Kidney (tissue), 13 donors: ENCODE measurements at regions not wholly inside any gene's neighbourhood (a gene's known extent, or its start where the extent isn't known, plus 50 kb on each side); places are given as distances from the start of the nearest gene placed in this dataset.

Source experiments
- DNase-seq, 5 donors: peaks; one replicate each; pipeline ENCODE4 v3.0.0-alpha.2; 2013 to 2020
- FAIRE-seq: peaks from 2 replicates; lab custom pipeline; 2012; peaks lifted over from hg19 to GRCh38; lab: Jason Lieb, UNC
- H3K27ac ChIP-seq, 2 donors: one replicate each; pipeline ENCODE4 v1.7.0; 2013; ENCODE audit warnings: low read depth in 2 of 2, low read length in 2 of 2, inconsistent platforms in 1 of 2
- H3K27me3 ChIP-seq: one replicate; pipeline ENCODE4 v1.7.1; 2013; ENCODE audit warnings: low read length, inconsistent platforms; ENCODE audit not compliant: control insufficient read depth, insufficient read depth
- H3K36me3 ChIP-seq, 3 donors: one replicate each; pipeline versions ENCODE4 v1.7.0 to v1.7.1; 2013; ENCODE audit warnings: low read length in 3 of 3, control low read depth in 1 of 3, inconsistent platforms in 1 of 3; ENCODE audit not compliant: insufficient read depth in 3 of 3, control insufficient read depth in 2 of 3
- H3K4me1 ChIP-seq, 3 donors: one replicate each; pipeline versions ENCODE4 v1.7.0 to v1.7.1; 2013; ENCODE audit warnings: low read length in 3 of 3, inconsistent platforms in 1 of 3, low read depth in 1 of 3; ENCODE audit not compliant: control insufficient read depth in 2 of 3, insufficient read depth in 2 of 3
- H3K4me3 ChIP-seq, 3 donors: one replicate each; pipeline versions ENCODE4 v1.7.0 to v1.8.1; 2013; ENCODE audit warnings: low read length in 3 of 3, control low read depth in 1 of 3, inconsistent platforms in 1 of 3
- H3K9ac ChIP-seq, 3 donors: one replicate each; pipeline versions ENCODE4 v1.7.0 to v1.7.1; 2013; ENCODE audit warnings: low read length in 3 of 3, control low read depth in 1 of 3, inconsistent platforms in 1 of 3
- H3K9me3 ChIP-seq, 3 donors: one replicate each; pipeline versions ENCODE4 v1.7.0 to v1.7.1; 2013; ENCODE audit warnings: low read length in 3 of 3, control low read depth in 1 of 3, inconsistent platforms in 1 of 3; ENCODE audit not compliant: control insufficient read depth in 2 of 3, insufficient read depth in 1 of 3
- intact Hi-C: fragments of 100-400 bp; cut with DNase I; formaldehyde crosslinking; loops from one replicate; pipeline ENCODE4 v1.11.1; 2022
- TF ChIP-seq, protein P1 (sequence below): IDR thresholded peaks from 3 replicates; pipeline ENCODE4 v1.5.1; 2012; ENCODE audit warnings: mild to moderate bottlenecking, moderate library complexity, borderline replicate concordance; ENCODE audit not compliant: insufficient read depth; ENCODE audit errors: extremely low read depth
- donor health status: control.
- donor health status: control.
- donor health status: control.
- donor health status: control.
- donor health status: control.
- donor health status: DM: yes; HTN: yes; CAD: no.
- donor health status: Normal renal cell carcinoma (clear cell type).

DNA sequence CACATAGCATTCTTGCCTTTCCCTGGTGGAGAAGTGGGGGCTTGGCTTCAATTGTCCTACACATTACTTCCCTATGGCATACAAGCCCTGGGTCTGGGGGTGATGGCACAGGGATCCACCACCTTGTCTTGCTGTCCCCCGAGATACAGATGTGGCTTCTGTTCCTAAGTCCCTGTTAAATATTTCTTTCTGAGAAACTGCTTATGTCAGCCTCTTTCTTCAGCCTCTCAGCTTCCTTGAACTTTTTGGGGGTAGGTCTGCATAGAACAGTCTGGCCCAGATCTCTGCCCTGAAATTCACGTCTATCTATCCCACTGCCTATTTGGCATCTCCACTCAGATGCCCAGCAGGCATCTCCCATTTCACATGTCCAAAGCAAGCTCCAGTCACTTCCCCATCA, 177.4 kb downstream of the SCP2D1 start:
- TF ChIP-seq, protein P1, sequence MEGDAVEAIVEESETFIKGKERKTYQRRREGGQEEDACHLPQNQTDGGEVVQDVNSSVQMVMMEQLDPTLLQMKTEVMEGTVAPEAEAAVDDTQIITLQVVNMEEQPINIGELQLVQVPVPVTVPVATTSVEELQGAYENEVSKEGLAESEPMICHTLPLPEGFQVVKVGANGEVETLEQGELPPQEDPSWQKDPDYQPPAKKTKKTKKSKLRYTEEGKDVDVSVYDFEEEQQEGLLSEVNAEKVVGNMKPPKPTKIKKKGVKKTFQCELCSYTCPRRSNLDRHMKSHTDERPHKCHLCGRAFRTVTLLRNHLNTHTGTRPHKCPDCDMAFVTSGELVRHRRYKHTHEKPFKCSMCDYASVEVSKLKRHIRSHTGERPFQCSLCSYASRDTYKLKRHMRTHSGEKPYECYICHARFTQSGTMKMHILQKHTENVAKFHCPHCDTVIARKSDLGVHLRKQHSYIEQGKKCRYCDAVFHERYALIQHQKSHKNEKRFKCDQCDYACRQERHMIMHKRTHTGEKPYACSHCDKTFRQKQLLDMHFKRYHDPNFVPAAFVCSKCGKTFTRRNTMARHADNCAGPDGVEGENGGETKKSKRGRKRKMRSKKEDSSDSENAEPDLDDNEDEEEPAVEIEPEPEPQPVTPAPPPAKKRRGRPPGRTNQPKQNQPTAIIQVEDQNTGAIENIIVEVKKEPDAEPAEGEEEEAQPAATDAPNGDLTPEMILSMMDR = no peak
- H3K27me3 ChIP-seq = no peaks in the 10 kb centered on the region
- peaks cover 0 to under 1% (median 0%) of the 10 kb centered on the region in 3 donors for H3K4me1 ChIP-seq
- no peak overlapping the region for H3K4me3 ChIP-seq
- H3K27ac ChIP-seq = no peak overlapping the region
- intact Hi-C loops = no loop called here
- DNase-seq = no peak
- no peaks in the 10 kb centered on the region for H3K9me3 ChIP-seq
- FAIRE-seq = no peak
- H3K36me3 ChIP-seq = no peaks in the 10 kb centered on the region
- no peak overlapping the region for H3K9ac ChIP-seq

DNA sequence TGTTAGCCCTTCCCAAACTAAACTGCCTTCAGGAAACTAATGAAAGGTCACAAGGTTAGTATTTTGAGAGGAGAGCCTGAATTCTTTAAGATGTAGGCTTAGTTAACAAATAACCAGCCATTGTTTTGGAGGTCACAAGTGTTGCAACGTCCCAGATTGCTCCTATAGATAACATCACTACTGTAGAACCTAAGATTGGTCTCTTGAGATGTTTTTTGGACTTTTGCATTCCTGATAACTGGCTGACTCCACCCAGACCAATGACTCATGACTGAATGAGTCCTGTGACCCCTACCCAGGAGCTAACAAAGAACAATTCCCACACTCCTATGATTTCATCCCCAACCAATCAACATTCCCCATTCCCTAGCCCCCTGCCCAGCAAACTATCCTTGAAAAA, 178.8 kb downstream of the SCP2D1 start:
- no peak for DNase-seq
- H3K9ac ChIP-seq = no peak overlapping the region
- H3K36me3 ChIP-seq = no peaks in the 10 kb centered on the region
- H3K4me1 ChIP-seq = no peaks in the 10 kb centered on the region
- TF ChIP-seq, protein P1 = no peak
- intact Hi-C loops = no loop called here
- no peaks in the 10 kb centered on the region for H3K9me3 ChIP-seq
- no peak overlapping the region for H3K4me3 ChIP-seq
- H3K27me3 ChIP-seq = no peaks in the 10 kb centered on the region
- H3K27ac ChIP-seq = no peak overlapping the region
- FAIRE-seq = no peak

DNA sequence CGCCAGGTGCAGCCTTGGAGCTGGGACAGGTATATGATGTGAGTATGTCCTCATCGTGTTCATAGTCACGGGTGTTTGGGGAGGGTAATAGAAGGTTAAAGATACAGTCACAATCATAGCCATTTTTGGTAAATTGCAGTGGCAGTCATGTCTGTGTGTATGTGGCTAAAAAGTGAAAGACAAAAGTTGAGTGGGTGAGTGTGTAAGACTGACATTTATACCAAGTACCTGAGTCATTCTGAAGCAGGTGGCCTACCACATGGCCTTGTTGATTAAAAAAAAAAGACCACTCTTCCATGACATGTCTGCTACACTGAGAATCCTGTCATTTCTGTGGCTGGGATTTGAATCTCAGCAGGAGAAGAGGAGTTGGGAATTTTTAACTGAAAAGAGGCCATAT, 181.9 kb downstream of the SCP2D1 start:
- no peak for FAIRE-seq
- no peak for DNase-seq
- Histone ChIP-seq H3K9ac (no peak overlapping the region), H3K27ac (no peak overlapping the region), H3K4me1 (peaks cover 0 to 7% (median 0%) of the 10 kb centered on the region in 3 donors), H3K27me3 (no peaks in the 10 kb centered on the region), H3K4me3 (no peak overlapping the region), H3K36me3 (no peaks in the 10 kb centered on the region), H3K9me3 (no peaks in the 10 kb centered on the region)
- intact Hi-C loops = no loop called here
- TF ChIP-seq, protein P1 = no peak

DNA sequence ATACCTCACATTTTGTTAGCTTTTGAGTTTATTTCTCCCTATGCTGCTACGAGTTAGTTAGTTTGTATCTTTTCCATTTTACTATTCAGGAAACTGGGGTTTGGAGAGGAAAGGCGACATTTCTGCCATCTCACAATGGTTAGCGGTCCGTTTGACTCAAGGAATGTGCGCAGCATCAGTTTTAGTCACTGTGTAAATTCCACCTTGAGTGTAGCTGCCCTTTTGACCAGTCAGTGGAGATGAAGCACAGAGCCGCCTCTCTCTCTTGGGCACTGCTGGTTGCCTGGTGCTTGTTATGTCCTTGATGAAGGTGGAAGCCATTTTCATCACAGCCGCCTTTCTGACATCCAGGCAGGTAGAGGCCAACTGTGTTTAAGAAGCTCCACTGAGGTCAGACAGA, 185.5 kb downstream of the SCP2D1 start:
- H3K4me3 ChIP-seq = no peak overlapping the region
- DNase-seq = no peak
- H3K36me3 ChIP-seq = no peaks in the 10 kb centered on the region
- H3K9ac ChIP-seq = no peak overlapping the region
- TF ChIP-seq, protein P1 = no peak
- H3K27me3 ChIP-seq = no peaks in the 10 kb centered on the region
- H3K9me3 ChIP-seq = no peaks in the 10 kb centered on the region
- no peak overlapping the region for H3K27ac ChIP-seq
- peaks cover 0 to 7% (median 0%) of the 10 kb centered on the region in 3 donors for H3K4me1 ChIP-seq
- FAIRE-seq = no peak
- intact Hi-C loops = no loop called here
